T47D (cell line): ENCODE measurements at regions not wholly inside any gene's neighbourhood (a gene's known extent, or its start where the extent isn't known, plus 50 kb on each side); places are given as distances from the start of the nearest gene placed in this dataset.

Experiments used
- DNase-seq, 2 experiments: peaks; one replicate each; pipeline versions ENCODE4 v3.0.0 to v3.0.0-alpha.2; 2011 to 2012; ENCODE audit warnings: low read depth in 1 of 2, low spot score in 1 of 2
- JUND ChIP-seq: IDR thresholded peaks from 2 replicates; pipeline ENCODE4 v1.6.1; 2012; ENCODE audit warnings: low read depth
- in situ Hi-C: cut with HindIII; loops from 2 replicates; pipeline ENCODE4 v1.10.0; 2016; ENCODE audit warnings: low sequenced_read_pairs, low pct_unique_long_range_greater_than_20kb

DNA sequence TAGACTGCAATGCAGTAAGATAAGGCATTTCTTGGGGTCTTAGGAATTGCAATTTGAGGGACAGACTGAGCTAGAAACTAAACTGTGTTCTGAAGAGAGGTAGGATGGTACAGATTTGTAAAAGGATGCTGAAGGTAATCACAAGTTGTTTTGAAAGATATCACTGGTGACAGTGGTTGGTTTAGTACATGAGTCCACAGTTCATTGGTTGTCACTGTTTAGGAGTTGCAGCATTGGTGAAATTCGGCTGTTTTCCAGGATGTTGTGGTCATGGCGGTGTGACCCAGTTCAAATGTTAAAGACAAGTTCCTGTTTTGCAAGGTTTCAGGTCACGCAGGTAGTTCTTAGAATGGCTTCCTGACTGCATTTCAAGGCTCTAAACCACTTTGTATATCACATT, 292.8 kb upstream of the B3GALT2 start:
- in situ Hi-C loops: no loop called here
- TF ChIP-seq JUND: no peak
- no peak for DNase-seq

DNA sequence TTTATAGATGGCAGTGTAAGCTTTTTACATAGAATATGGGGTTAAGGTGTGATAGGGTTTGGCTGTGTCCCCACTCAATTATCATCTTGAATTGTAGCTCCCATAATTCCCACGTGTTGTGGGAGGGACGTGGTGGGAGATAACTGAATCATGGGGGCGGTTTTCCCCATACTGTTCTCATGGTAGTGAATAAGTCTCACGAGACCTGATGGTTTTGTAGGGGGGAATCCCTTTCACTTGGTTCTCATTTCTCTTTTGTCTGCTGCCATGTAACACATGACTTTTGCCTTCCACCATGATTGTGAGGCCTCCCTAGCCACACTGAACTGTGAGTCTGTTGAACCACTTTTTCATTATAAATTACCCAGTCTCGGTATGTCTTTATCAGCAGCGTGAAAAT, 290.3 kb upstream of the B3GALT2 start:
- DNase-seq: no peak
- no peak for TF ChIP-seq JUND
- in situ Hi-C loops: no loop called here

DNA sequence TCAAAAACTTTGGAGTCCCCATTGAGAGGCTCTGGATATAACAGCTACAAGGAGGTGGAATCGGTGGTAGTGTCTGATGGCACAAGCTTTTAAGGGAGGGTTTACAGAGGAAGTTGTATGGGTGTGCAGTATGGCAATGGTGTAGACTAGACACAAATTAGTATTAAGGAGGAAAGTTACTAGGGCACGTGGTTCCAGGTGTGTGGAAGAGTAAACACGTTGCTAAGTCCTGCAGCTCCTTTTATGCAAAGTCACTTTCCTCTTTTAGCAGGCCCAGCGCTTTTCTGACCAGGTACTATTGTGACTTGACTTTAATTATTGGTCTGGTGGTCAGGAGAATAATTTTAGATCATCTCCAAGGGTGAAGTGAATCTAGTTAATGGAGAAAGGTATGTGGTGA, 287.5 kb upstream of the B3GALT2 start:
- in situ Hi-C loops: no loop called here

DNA sequence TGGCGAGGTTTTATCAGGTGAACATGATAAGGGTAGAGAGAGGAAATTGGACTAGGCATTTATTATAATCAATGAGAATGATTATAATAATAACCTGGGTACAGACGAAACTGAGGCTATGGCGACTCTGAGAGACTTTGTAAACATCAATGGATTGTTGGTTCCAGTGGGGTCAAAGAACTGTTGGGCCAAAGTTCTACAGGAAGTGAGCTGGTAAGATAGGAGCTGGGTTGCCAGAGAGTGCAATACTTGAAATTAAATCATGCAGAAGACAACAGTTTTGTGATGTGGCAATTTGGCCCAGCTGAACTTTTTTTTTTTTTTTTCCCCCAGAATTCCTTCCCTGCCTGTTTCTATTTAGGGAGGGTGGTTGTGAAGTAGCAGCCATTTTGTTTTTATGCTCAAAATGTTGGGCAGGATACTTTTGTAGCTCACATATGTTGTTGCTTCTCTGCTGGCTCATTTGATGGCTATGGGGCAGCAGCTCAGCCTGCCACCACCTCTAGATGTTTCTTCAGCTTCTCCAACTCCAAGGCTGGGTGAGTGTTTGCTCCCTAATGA, 286.5 kb upstream of the B3GALT2 start:
- no peak for DNase-seq
- no peak for TF ChIP-seq JUND
- in situ Hi-C loops: no loop called here

More for the DNA sequence above, 287.5 kb upstream of the B3GALT2 start:
- DNase-seq: no peak
- no peak for TF ChIP-seq JUND

DNA sequence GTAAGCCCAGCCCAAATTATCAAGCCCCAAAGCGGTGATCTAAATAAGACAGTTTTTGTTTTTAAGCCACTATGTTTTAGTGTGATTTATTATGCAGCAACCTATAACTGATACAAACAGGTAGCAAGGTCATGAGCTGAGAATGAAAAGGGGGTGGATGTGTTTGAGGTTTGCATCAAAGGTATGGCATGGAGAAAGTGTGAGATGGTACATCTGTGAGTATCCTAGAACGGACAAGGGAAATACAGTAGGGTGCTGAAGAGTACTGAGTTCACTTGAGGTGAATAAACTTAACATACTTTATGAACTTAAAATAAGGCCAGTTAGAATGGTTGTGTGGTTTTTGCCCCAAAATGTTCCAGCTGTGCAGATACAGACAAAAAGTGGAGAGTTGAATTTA, 286.0 kb upstream of the B3GALT2 start:
- in situ Hi-C loops: no loop called here
- TF ChIP-seq JUND: no peak
- no peak for DNase-seq

DNA sequence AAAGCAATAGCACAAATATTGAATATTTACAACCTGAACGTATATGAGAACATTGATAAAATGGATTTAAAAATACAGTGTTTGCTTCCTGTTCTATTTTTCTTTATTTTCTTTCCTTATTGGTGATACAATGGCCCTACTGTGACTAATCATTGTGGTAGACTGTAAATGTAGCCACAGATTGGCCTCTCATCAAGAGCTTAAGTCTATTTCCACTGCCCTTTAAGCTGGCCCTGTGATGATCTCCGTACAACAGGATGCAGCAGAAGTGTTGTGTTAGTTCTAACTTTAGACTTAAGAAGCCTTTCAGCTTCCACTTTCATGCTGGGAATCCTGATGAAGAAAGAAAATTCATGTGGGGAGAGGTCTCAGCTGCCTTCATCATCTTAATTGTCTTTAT, 285.6 kb upstream of the B3GALT2 start:
- in situ Hi-C loops: no loop called here
- no peak for TF ChIP-seq JUND
- no peak for DNase-seq

DNA sequence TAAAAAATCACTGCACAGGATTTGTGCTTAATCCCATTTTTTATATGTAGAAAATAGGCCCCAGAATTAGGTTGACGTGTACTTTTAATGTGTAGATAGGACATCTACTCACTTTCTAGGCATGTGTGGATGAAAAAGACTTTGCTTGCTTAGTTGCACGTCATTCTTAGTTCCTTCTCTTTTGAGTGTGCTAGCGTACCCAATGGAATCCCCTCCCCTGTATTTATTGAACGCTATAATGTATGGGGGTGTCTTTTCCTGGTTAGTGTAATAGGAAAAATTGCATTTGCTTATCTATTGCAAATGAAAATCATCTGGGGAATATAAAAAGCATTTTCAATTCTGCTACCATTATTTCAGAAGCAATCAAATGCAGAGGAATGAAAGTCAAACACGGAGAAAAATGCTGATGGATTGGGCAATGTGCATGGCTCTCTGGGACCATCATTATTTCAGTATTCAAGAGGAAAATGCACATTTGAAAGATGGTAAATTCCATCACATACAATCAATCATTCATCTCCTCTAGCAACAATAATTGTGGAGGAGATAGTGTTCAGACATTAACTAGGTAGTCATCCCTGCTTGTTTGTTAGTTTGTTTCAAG, 277.0 kb upstream of the B3GALT2 start:
- in situ Hi-C loops: no loop called here
- DNase-seq: no peak
- TF ChIP-seq JUND: no peak

DNA sequence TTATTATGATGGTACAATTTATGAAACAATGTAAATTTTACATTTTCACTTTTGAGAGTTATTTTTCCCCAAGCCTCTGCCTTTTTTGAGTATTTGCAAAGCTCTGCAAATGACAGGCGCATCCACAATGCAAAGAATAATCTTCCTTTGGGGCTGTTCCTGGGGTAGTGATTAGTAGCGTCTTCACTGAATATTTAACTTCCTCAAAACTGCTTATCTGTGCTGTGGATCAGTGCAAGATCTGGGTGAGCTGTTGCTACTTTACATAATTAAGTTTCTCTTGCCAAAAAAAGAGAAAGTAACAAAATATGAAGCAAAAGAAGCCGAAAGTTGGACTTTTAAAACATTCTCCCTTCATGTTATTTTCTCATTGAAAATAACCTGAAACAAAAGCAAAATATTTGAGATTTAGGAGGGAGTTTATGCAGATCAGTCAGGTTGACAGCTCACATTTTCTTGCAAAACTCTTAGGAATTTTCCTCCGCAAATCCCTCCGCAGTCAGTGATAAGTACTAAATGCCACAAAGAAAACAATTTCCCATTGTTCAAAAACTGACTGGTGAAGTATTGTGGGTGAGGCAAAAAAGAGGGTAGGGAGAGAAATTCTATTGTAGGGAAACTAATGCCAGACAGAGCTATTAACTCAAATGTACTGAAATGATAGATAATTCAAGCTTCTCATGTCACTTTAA, 276.4 kb upstream of the B3GALT2 start:
- TF ChIP-seq JUND: no peak
- DNase-seq: no peak
- in situ Hi-C loops: no loop called here

DNA sequence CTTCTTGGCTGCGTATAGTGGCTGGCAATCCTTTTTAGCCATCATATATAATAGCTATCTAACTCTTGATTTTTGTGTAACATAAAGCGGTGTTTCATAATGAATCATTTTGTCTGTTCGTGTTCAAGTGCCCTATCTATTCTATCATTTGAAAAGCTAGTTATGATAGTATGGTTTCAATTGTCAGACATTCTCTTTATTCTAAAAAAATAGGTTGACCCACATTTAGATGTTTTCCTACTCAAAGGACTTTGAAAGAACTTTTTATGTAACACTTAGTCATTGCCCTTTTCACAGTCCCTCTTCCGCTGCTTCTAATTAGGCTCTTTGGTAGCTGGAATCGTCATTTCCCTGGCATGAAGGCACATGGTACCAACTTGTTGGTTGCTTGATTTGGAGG, 272.2 kb upstream of the B3GALT2 start:
- TF ChIP-seq JUND: no peak
- in situ Hi-C loops: no loop called here
- no peak for DNase-seq

DNA sequence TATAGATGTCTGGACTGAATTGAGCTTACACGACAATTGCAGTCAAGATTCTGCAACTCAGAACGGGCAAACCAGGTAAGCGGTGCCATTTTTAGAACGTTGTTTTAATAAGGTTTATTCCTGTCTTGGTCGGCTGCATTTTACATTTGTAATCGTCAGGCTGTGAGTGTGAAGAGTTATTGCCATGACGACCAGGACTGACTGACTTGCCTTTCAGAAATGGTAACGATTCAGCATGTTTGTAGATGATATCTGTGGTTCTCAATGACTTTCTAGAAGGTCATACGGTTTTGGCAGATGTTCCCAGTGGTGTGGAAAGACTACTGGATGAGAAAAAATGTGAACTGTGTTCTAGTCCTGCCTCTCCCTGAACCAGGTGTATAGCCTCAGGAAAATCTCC, 271.3 kb upstream of the B3GALT2 start:
- peak in 1 of 2 experiments; percentile 60 for DNase-seq
- no peak for TF ChIP-seq JUND
- in situ Hi-C loops: no loop called here

DNA sequence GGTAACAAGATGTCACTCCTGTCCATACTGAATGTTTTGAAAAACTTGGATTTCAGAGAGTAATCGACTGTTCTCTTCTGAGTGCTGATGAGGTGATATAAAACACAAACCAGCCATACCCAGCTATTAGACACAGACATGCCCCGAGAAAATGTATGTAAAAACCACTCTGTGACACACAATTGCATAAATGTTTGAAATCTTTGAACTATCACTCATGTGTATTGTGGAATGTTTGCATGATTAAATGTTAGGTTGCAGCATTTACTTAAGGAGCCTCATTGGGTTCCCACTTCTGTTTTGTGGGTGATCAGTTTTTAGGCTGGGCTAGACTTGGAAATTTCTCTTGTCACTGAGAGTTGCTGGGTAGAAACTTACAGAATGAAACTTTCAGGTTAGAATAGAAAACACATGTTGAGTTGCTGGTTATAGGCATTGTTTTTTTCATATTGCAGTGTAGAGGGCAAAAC, 270.4 kb upstream of the B3GALT2 start:
- no peak for TF ChIP-seq JUND
- DNase-seq: no peak
- in situ Hi-C loops: no loop called here

DNA sequence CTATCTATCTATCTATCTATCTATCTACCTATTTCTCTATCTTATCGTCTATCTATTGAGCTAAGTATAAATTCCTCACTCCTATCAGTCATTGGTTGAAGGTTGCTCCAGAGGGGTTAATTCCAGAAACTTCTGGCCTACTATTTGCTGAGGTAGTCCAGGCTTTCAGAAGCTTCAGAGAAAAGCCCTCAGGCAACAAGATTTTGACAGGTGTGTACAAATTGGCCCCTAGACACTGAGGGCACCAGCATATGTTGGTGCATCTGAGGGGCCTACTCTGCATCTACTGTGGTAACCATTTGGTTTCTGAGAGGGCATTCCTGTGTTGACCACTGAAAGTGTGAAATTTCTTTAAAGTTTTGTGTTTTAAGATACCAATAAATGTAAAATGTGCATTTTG, 265.2 kb upstream of the B3GALT2 start:
- no peak for TF ChIP-seq JUND
- no peak for DNase-seq
- in situ Hi-C loops: no loop called here

DNA sequence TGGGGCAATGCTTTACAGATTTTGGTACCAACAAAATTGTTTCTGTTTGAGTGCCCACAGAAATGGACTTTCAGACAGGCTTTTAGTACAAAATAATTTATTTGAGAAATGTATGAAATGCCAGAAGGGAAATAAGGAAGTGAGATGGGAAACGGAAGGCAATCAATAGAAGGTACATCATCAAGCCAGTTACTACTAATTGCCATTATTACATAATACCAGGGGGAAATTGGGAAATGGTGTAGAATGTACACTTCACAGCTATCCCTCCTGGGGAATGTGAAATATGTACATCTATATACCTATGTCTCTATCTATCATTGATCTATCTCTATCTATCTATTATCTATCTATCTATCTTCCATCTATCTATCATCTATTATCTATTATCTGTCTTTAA, 264.6 kb upstream of the B3GALT2 start:
- no peak for DNase-seq
- in situ Hi-C loops: no loop called here
- TF ChIP-seq JUND: no peak
